HL-60 (cell line): ENCODE measurements at regions not wholly inside any gene's neighbourhood (a gene's known extent, or its start where the extent isn't known, plus 50 kb on each side); places are given as distances from the start of the nearest gene placed in this dataset.
"Not testable (repeated sequence)": the region's sequence is repeated elsewhere in the genome, so short reads cannot be mapped to it uniquely, and the experiment has no call there.

Experiments used
- DNase-seq, 2 experiments: peaks; one replicate each; pipeline ENCODE4 v3.0.0-alpha.2; 2010 to 2020; ENCODE audit warnings: low read depth in 1 of 2, low spot score in 1 of 2
- H3K27ac ChIP-seq: fragments of 250-450 bp; sonication (Bioruptor Pico); replicated peaks from 2 replicates; pipeline ENCODE4 v1.5.1; 2020; ENCODE audit warnings: mild to moderate bottlenecking, moderate library complexity
- H3K27me3 ChIP-seq: fragments of 250-450 bp; sonication (Bioruptor Pico); 2 replicates; pipeline ENCODE4 v1.5.1; 2021; ENCODE audit warnings: mild to moderate bottlenecking, moderate library complexity; ENCODE audit not compliant: insufficient read depth, poor library complexity, severe bottlenecking
- H3K4me3 ChIP-seq: replicated peaks from 2 replicates; pipeline ENCODE4 v1.5.1; 2011; ENCODE audit warnings: mild to moderate bottlenecking, control low read depth, low read length; ENCODE audit not compliant: insufficient read depth
- CTCF ChIP-seq: IDR thresholded peaks from one replicate; pipeline ENCODE4 v1.5.1; 2011; ENCODE audit warnings: low read length, control low read depth, inconsistent platforms; ENCODE audit not compliant: insufficient read depth
- GABPA ChIP-seq: IDR thresholded peaks from 2 replicates; pipeline ENCODE4 v1.6.1; 2012; ENCODE audit warnings: low read depth
- POLR2AphosphoS5 ChIP-seq: IDR thresholded peaks from 2 replicates; pipeline ENCODE4 v1.6.1; 2012; ENCODE audit warnings: low read depth
- REST ChIP-seq: IDR thresholded peaks from 2 replicates; pipeline ENCODE4 v1.6.1; 2012; ENCODE audit warnings: low read depth; ENCODE audit not compliant: insufficient replicate concordance
- SPI1 ChIP-seq: IDR thresholded peaks from 2 replicates; pipeline ENCODE4 v1.6.1; 2012; ENCODE audit warnings: low read depth, mild to moderate bottlenecking, borderline replicate concordance

GRCh38 chr13:104525467-104525866 lies 1459.2 kb upstream of the SLC10A2 start:
- DNase-seq, result no peak
- no peak for TF ChIP-seq SPI1
- TF ChIP-seq REST, result no peak
- no peak for TF ChIP-seq GABPA
- TF ChIP-seq POLR2AphosphoS5, result no peak
- no peak for TF ChIP-seq CTCF
- Histone ChIP-seq H3K27ac (no peak overlapping the region), H3K4me3 (no peak overlapping the region), H3K27me3 (no peaks in the 10 kb centered on the region)

GRCh38 chr13:104522235-104523072 lies 1456.2 kb upstream of the SLC10A2 start:
- Histone ChIP-seq H3K27me3 (no peaks in the 10 kb centered on the region), H3K27ac (no peak overlapping the region), H3K4me3 (no peak overlapping the region)
- DNase-seq, result no peak
- TF ChIP-seq CTCF (no peak), REST (no peak)

GRCh38 chr13:104510422-104510821 lies 1444.2 kb upstream of the SLC10A2 start:
- H3K27me3 ChIP-seq, result no peaks in the 10 kb centered on the region
- H3K27ac ChIP-seq, result no peak overlapping the region
- DNase-seq, result no peak
- TF ChIP-seq POLR2AphosphoS5, result no peak
- TF ChIP-seq REST, result no peak
- TF ChIP-seq CTCF, result no peak
- no peak for TF ChIP-seq SPI1
- TF ChIP-seq GABPA, result no peak
- no peak overlapping the region for H3K4me3 ChIP-seq

GRCh38 chr13:104493502-104493901 lies 1427.3 kb upstream of the SLC10A2 start:
- DNase-seq, H3K27me3 ChIP-seq, H3K4me3 ChIP-seq, H3K27ac ChIP-seq: not testable (repeated sequence)
